GM21576 (cell line): ENCODE measurements at regions not wholly inside any gene's neighbourhood (a gene's known extent, or its start where the extent isn't known, plus 50 kb on each side); places are given as distances from the start of the nearest gene placed in this dataset.
"Not testable (repeated sequence)": the region's sequence is repeated elsewhere in the genome, so short reads cannot be mapped to it uniquely, and the experiment has no call there.

Experiments
- ATAC-seq: cut with Tn5 transposase; IDR thresholded peaks from one replicate; pipeline ENCODE4 v1.9.1; 2021; ENCODE audit warnings: mild to moderate bottlenecking, moderate library complexity; ENCODE audit not compliant: unreplicated experiment

DNA sequence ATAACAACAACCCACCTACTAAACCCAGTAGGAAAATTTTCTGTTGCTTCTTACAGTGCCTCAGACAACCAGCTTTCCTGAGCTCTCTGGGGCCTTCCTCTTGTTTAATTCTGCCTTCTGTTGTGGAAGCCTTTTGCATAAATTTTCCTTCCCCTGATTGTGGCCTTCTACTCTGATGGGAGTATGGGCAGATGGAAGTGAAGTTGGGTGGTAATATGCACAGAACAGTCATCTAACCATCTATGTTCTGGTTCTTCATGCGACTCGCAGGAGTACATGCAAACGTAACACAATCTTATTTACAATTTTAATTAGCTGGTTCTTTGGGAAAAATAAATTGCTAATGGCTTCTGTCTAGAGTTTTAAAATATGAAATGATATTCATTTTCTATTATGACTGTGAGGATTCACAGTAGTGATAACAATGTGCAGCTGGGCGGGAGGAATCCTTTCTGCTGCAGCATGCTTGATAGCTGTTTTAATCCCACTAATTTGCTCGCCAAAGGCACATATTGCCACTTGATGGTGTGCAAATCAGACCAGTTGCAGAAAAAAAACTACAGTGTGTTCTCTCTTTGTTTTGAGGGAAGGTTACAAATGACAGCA, 311.5 kb upstream of the ROPN1 start:
- ATAC-seq: no peak

DNA sequence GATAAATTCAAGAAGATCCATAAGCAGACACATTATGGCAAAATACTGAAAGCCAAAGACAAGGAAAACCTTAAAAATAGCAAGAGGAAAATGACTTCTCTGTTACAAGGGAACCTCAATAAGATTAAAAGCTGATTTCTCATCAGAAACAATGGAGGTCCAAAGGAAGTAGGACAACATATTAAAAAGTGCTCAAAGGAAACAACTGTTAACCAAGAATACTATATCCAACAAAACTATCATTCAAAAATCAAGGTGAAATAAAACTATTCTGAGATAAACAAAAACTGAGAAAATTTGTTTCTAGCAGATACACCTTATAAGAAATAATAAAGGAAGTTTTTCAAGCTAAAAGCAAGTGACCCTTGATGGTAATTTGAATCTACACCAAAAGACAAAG, 314.7 kb upstream of the ROPN1 start:
- no peak for ATAC-seq

DNA sequence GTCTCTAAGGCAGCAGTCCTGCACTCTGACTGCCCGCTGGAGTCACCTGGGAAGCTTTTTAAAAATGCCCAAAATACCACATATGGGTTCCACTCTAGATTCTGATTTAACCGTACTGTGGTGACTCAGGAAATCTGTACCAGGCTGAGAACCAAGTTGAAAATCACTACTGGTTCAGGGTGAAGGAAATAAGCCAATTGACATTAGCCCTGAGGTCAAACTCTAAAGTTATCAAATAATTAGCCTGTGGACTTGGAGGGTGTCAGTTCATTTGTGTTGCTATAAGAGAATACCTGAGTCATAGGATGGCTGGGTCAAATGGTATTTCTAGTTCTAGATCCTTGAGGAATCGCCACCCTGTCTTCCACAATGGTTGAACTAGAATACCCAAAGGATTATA, 321.7 kb upstream of the ROPN1 start:
- ATAC-seq: no peak

DNA sequence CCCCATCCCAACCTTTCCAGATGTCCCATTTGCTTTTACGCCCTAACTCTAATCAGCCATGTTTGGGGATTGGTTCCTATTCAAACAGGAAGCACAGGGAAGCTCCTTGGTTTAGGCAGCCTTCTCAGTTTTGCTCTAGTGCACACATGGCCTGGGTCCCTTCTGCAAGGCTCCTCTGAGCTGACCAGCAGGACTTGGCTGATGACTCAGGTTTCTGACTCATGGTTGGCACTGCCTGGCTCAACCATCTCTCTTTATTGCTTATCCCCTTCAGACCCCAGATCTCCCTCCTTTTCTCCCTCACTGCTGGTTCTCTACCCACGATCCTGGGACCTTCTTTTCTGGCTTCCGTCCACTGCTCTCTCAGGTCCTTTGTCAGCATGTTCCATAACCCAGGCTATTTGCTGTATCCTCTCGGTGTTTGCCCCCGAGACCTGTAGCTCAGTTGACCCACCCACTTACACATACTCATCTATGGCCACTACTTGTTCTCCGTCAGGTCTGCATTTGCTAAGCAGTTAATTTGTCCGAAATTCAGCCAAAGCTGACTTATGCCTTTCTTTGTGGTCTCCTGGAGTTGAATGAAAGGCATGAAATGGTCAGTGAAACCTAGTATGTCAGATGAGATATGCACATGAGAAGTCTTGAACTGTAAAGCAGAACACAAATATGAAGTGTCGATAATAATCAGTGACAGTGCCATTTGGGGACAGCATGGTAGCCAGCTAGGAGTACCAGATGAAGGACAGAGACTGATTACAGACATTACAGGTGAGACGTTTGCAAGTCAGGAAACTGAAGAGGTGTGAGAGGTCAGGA, 323.5 kb upstream of the ROPN1 start:
- ATAC-seq: no peak

DNA sequence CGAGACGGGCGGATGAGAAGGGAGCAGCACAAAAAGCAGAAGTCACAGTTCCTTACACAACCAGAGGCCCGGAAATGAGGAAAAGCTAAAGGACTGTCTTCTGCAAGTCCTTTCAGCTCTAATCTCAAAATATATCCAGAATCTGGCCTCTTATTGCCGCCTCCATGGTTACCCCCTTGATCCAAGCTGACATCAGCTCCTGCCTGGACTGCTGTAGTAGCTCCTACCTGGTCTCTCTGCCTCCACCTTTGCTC, 324.0 kb upstream of the ROPN1 start:
- ATAC-seq: no peak

DNA sequence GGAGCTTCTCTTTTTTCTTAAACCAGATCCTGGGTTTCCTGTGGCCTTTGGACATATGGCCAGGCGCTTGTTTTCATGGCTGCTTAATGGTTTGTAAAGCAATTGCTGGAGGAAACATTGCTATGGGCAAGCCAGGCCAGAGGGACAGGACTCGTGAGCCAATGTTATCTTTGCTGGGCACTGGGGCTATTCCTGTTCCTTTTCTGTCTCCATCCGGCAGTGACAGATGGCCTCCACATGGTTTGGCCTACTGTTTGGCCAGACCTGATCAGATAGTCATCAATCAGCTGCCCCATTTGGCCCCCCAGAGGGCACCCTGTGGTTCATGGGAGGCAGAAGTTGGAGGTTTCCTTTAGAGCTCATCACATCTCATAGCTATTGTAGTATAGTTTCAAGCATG, 326.1 kb upstream of the ROPN1 start:
- ATAC-seq: no peak

DNA sequence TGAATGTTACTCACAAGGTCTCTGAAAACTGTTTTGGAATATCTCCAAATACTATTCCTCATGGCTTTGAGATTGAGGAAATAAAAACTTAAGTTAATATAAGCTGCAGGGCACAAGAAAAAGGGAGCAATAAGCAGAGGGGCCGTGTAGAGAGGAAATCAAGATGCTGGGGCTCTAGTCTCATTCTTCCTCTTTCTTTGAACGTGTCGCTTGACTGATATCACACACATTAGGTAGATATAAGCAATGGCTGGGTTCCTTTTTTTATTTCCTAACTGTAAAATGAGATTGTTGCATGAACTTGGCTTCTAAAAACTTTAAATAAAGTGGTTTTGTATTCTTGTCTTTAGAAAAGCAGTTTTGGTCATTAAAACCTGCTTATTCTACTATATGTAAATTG, 326.7 kb upstream of the ROPN1 start:
- no peak for ATAC-seq

DNA sequence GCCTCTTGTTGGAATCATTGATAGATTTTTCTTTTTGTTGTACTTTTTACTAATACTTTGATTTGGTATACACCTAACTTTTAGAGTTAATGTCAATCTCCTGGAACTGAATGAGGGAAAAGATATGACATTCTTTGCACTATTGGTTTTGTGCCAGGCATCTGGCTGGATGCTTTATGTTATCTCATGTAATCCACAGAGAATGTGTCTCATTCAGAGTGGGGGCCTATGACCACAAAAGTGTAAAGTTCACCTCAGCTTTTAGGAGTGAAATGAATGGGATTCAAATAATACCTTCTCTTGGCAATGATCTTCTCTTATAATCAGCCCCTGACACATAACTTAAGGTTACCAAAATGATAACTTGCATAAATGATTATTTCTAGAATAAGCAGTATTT, 329.1 kb upstream of the ROPN1 start:
- no peak for ATAC-seq

DNA sequence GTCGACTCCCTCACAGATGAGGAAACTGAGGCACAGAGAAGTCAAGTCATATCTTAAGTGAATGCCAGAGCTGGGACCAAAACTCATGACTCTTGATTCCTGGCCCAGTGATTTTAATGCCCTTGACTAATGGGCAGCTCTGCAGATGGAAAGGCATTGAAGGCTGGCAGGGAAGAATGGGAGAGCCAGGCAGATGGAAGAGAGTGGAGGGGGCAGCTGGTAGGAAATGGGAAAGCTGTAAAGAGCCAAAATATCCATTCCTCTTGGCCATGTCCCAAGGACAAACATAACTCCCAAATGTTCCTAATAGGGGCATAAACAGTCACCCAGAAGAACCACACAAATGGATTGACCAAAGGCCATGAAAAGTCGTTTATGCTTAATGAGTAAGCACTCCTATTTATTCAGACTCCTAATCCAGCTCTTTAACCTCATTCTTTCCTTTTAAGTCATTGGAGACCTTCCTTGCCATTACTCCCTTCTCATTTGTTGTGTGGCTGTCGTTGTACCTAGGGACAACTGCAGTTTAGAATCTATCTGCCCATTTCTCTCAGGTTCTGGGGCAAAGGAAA, 330.5 kb upstream of the ROPN1 start:
- no peak for ATAC-seq

DNA sequence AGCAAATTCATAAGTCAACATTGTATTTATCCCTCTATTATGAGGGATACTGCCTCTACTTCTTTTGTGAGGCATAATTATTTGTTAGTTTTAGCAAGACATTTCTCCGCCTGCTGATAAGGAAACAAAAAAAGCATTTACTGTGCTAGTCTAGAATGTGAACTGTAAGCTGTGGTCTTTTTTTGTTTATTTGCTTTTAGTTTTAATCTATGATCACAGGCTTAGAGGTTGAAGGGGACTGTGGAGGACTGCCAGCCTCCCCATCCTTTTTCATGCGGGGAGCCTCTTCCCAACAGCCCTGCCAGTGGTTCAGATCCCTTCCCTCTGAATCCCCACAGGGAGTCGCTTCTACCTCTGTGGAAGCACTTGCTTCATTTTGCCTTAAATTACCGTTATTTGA, 331.0 kb upstream of the ROPN1 start:
- ATAC-seq: no peak

DNA sequence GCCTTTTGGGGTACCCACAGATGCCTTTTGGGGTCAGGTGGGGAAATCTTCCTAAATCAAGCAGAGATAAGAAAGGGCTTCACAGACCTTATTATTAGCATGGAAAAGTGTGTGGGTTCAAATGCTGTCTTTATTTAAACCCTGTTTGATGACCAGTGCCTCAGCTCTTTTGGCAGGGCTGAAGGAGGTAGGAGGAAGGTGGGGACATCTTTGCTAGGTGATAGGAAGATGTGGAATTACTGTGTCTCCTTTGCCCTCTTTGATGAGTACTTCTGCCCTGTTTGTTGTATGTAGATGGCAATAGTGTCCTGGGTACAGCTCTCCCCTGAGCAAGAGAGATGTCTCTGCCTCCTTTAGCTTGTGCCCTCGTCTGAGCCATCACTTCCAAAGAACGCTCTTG, 333.3 kb upstream of the ROPN1 start:
- no peak for ATAC-seq

DNA sequence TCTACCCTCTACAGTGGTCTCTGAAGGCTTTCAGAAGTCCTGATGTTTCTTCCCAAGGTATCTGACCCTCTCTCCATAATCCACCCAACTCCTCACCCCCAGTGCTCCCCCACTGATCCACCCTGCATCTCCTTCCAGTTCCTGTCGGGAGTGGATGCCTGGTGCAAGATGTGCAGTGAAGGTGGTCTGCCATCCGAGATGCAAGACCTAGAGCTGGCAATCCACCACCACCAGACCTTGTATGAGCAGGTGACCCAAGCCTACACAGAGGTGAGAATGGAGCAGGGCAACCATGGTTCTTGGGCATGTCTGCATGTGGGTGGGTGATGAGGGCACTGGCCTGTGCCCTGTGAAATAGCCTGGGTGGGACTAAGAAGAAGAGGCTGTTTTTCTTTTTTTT, 337.8 kb upstream of the ROPN1 start:
- ATAC-seq: no peak

DNA sequence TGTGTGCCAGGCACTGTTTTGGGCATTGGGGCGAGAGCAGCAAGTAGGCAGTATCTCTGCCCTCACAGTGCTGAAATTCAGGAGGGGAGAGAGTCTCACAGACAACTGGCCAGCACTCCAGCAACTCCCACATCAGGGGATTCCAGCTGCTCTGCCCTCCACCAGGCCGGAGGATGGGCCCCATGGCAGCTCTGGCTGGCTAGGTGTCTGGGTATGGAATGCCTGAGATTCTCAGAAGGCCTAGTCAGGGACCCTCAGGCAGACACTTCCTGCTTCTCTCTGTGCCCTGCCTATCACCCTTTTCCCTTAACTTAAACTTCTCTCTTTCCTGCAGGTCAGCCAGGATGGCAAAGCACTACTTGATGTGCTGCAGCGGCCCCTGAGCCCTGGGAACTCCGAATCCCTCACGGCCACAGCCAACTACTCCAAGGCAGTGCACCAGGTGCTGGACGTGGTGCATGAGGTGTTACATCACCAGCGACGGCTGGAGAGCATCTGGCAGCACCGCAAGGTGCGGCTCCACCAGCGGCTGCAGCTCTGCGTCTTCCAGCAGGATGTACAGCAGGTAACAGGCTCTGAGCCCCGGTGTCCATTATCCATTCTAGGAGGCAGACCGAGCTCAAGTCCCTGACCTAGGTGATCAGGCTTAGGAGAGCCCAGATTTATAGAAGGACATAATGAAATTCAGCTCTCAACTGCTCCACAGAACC, 342.2 kb upstream of the ROPN1 start:
- no peak for ATAC-seq

DNA sequence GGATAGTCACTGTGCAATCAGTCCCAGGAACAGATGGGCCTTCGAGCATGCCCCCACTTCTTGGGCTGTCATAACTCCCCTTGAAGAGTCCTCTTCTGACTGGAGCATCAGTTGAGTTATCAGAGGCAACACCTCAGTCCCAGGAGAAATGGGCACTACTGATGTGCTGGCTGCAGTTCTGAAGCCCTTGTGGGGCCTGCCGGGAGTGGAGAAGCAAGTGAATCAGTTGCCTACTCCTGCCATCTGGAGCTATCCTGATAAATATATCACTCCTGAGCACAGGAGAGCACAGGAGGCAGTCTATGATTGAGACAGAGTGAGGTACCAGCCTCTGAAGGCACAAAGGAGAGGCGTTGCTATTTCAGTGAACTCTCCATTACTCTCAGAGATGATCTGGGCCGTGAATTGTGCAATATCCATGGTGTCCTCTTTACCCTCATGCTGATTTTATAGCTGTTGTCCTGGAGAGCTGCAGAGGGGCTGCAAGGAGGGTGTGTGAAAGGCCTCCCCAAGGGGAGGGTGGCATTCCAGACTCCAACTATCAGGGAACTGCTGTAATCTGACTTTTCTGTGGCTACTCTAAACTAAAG, 344.2 kb upstream of the ROPN1 start:
- no peak for ATAC-seq

DNA sequence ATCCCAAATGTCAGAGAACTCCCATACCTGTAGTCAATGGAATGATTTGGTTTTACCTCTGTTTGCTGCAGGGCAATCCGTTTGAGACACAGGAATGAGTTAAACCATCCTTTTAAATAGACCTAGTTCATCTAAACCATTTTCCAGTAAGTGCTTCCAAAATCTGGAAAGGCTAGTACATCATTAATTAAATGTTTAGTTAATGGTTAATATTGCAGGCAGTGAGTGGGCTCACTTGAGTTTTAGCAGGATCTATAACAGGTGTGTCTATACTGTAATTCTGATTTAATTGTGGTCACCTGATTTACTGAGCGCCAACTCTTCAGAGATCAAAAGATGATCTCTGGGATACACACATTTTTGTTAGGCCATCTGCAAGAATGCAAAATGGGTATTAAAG, 353.9 kb upstream of the ROPN1 start:
- ATAC-seq: no peak

DNA sequence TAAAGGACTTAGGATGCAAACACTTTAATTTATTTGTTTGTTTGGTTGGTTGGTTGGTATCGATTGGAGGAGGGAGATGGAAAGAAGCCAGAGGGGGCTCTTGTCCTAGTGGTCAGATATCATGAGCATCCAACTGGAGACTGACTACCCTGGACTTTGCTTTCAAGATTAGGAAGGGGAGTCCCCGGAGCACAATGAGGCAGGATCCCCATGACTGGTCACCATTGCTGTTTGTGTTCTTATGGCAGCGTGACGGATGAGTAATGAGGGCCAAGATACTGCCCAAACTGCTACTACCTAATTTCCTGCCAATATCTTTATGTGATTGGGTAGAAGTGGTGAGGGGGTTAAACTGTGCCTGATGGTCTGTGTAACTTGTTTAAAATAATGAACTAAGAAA, 354.6 kb upstream of the ROPN1 start:
- ATAC-seq: no peak

DNA sequence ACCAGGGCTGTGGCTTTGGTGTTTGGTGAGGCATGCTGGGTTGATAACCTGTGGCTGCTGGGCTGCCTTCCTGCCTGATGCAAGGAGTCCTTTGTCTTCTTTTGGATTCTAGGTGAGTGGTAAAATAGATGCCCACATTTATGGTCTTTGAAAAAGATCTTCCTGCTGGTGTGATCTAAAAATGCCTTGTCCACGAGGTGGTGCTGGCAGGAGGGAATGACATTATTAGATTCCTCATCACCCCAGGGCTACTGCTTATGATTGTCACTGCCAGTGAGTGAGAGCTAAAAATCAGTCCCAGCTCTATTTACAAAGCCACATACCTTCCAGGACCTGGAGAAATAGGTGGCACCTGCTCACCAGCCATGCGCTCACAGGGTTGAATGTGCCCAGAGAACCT, 355.5 kb upstream of the ROPN1 start:
- no peak for ATAC-seq

DNA sequence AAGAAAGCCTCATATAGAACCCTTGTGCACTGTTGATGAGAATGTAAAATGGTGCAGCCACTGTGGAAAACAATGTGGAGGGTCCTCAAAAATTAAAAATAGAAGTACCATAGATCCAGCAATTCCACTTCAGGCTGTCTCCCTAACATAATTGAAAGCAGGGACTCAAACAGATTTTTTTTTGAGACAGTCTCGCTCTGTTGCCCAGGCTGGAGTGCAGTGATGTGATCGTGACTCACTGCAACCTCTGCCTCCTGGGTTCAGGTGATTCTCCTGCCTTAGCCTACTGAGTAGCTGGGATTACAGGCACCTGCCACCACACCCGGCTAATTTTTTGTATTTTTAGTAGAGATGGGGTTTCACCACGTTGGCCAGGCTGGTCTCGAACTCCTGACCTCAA, 356.6 kb upstream of the ROPN1 start:
- not testable (repeated sequence) for ATAC-seq

DNA sequence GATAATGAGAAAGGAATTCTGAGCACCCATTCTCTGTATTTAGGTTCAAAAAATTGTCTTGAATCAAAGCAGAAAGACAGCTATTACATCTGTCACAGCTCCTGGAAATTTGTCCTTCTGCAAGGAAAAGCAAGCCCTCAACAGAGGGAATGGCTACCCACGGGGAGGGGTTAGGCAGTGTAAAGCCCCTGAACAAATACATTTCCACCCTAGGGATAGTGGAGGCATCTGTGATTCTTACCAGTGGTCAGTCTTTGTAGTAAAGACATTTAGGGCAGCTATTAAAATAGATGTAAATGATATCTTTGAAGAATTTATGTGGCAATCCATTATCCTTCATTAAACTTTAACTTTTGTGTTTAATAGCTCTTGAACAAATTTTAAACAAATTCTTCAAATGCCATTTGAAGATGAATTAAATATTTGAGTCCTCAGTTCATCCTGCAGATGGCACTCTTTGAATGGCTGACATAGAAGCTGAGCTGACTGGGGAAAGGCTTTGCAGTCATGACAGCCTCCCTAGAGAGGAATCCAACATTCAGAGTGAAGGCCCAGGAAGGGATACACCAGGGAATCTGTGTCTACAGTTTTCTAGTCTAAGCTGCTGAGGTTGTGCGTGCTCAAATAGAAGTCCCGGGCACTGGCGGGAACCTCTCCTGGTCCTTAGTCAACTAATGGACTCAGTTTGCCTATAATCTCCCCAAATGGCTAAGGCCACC, 359.7 kb upstream of the ROPN1 start:
- no peak for ATAC-seq

DNA sequence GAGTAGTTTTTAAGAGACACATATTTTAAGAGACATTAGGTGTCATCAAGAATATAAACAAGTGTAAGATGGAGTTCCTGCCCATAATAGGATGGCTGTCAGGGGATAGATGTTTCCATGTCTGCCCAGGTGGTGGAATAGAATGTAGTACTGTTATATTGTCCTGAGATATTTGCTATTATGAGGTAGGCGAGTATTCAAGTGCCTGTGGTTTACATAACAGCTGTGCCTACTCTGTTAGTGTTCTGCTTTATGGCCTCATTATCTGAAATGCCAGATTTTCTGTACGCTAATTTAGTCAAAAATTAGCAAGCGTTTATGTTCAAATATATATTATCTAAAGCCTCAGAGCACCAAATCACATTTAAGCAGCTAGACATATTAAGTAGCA, 360.2 kb upstream of the ROPN1 start:
- no peak for ATAC-seq

DNA sequence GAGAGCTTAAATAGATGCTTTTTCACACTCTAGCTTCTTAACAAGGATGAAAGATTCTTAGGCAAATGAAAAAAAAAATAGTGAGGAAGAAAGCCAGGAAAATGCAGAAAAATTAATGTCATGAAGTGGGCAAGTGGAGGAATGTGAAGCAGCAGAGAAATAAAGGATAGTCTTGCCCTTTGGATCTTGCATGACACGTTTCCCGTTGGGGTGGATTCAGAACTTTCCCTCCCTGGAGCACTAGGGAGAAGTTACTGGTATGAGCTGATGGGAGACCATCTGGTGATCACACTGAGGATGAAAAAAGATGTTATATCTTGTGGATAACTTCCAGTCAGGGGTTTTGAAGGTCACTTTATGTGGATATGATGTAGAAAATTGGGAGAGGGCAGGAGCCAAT, 361.8 kb upstream of the ROPN1 start:
- ATAC-seq: no peak
